IPS DF 6.9 (cell line): ENCODE measurements at regions not wholly inside any gene's neighbourhood (a gene's known extent, or its start where the extent isn't known, plus 50 kb on each side); places are given as distances from the start of the nearest gene placed in this dataset.

Experiments
- DNase-seq: peaks from one replicate; pipeline ENCODE4 v3.0.0-alpha.2; 2013; ENCODE audit warnings: low read depth, low spot score
- H3K27ac ChIP-seq: one replicate; pipeline ENCODE4 v1.5.1; 2013; ENCODE audit warnings: low read length, control low read depth
- H3K27me3 ChIP-seq: 2 replicates; pipeline ENCODE4 v1.6.1; 2013; ENCODE audit warnings: mild to moderate bottlenecking, low read length; ENCODE audit not compliant: control insufficient read depth, insufficient read depth
- H3K36me3 ChIP-seq: 2 replicates; pipeline ENCODE4 v1.6.1; 2013; ENCODE audit warnings: low read length; ENCODE audit not compliant: control insufficient read depth, insufficient read depth
- H3K4me1 ChIP-seq: 2 replicates; pipeline ENCODE4 v1.6.1; 2013; ENCODE audit warnings: low read length; ENCODE audit not compliant: control insufficient read depth, insufficient read depth
- H3K4me3 ChIP-seq: 2 replicates; pipeline ENCODE4 v1.5.1; 2013; ENCODE audit warnings: mild to moderate bottlenecking, low read length
- H3K9me3 ChIP-seq: 2 replicates; pipeline ENCODE4 v1.6.1; 2013; ENCODE audit warnings: low read length, inconsistent platforms; ENCODE audit not compliant: control insufficient read depth, insufficient read depth
- WGBS: extraction: QIAGEN DNeasy Blood & Tissue Kit; methylation state at CpG from one replicate; pipeline ENCODE4 v1.1.7; 2013; ENCODE audit warnings: mixed read lengths, missing lambda C conversion rate; ENCODE audit not compliant: insufficient read length, insufficient coverage; 5-methylcytosine and 5-hydroxymethylcytosine counted together

GRCh38 chr1:9449976-9450696, 89.1 kb upstream of the SLC25A33 start:
- Histone ChIP-seq H3K9me3 (no peaks in the 10 kb centered on the region), H3K4me1 (no peaks in the 10 kb centered on the region), H3K4me3 (no peak overlapping the region), H3K27ac (no peak overlapping the region), H3K36me3 (no peaks in the 10 kb centered on the region), H3K27me3 (no peaks in the 10 kb centered on the region)
- no CpG with 5 or more reads among the region's 12 CpGs for WGBS
- no peak for DNase-seq

- no peak for DNase-seq
- no CpG with 5 or more reads among the region's 8 CpGs for WGBS
- Histone ChIP-seq H3K36me3 (no peaks in the 10 kb centered on the region), H3K27ac (no peak overlapping the region), H3K27me3 (no peaks in the 10 kb centered on the region), H3K4me1 (no peaks in the 10 kb centered on the region), H3K9me3 (no peaks in the 10 kb centered on the region), H3K4me3 (no peak overlapping the region)
Measured at GRCh38 chr1:9451081-9451480, 88.2 kb upstream of the SLC25A33 start.

- Histone ChIP-seq H3K27me3 (no peaks in the 10 kb centered on the region), H3K27ac (no peak overlapping the region), H3K4me3 (no peak overlapping the region), H3K36me3 (no peaks in the 10 kb centered on the region), H3K4me1 (no peaks in the 10 kb centered on the region), H3K9me3 (no peaks in the 10 kb centered on the region)
- WGBS, result no CpG with 5 or more reads among the region's 6 CpGs
- DNase-seq, result no peak
Measured at GRCh38 chr1:9452516-9453140, 86.6 kb upstream of the SLC25A33 start.

GRCh38 chr1:9453375-9453774, 85.9 kb upstream of the SLC25A33 start:
- no peaks in the 10 kb centered on the region for H3K9me3 ChIP-seq
- no peak for DNase-seq
- no peak overlapping the region for H3K4me3 ChIP-seq
- no CpG with 5 or more reads among the region's 13 CpGs for WGBS
- no peaks in the 10 kb centered on the region for H3K27me3 ChIP-seq
- no peaks in the 10 kb centered on the region for H3K36me3 ChIP-seq
- H3K4me1 ChIP-seq, result no peaks in the 10 kb centered on the region
- no peak overlapping the region for H3K27ac ChIP-seq

GRCh38 chr1:9453779-9454418, 85.4 kb upstream of the SLC25A33 start:
- Histone ChIP-seq H3K27me3 (no peaks in the 10 kb centered on the region), H3K27ac (no peak overlapping the region), H3K9me3 (no peaks in the 10 kb centered on the region), H3K4me1 (no peaks in the 10 kb centered on the region), H3K4me3 (no peak overlapping the region), H3K36me3 (no peaks in the 10 kb centered on the region)
- WGBS, result no CpG with 5 or more reads among the region's 13 CpGs
- no peak for DNase-seq

- Histone ChIP-seq H3K4me3 (no peak overlapping the region), H3K27me3 (no peaks in the 10 kb centered on the region), H3K27ac (no peak overlapping the region), H3K4me1 (no peaks in the 10 kb centered on the region), H3K36me3 (no peaks in the 10 kb centered on the region), H3K9me3 (no peaks in the 10 kb centered on the region)
- WGBS, result no CpG with 5 or more reads among the region's 13 CpGs
- no peak for DNase-seq
Measured at GRCh38 chr1:9454494-9455066, 84.7 kb upstream of the SLC25A33 start.

- H3K4me1 ChIP-seq, result no peaks in the 10 kb centered on the region
- H3K27me3 ChIP-seq, result no peaks in the 10 kb centered on the region
- H3K4me3 ChIP-seq, result no peak overlapping the region
- DNase-seq, result peak; percentile 87
- no peaks in the 10 kb centered on the region for H3K9me3 ChIP-seq
- no CpG with 5 or more reads among the region's 22 CpGs for WGBS
- no peaks in the 10 kb centered on the region for H3K36me3 ChIP-seq
- no peak overlapping the region for H3K27ac ChIP-seq
Measured at GRCh38 chr1:9455487-9456234, 83.6 kb upstream of the SLC25A33 start.

- no CpG with 5 or more reads among the region's 4 CpGs for WGBS
- H3K27me3 ChIP-seq, result no peaks in the 10 kb centered on the region
- no peaks in the 10 kb centered on the region for H3K36me3 ChIP-seq
- H3K4me3 ChIP-seq, result no peak overlapping the region
- H3K4me1 ChIP-seq, result no peaks in the 10 kb centered on the region
- H3K27ac ChIP-seq, result no peak overlapping the region
- no peak for DNase-seq
- no peaks in the 10 kb centered on the region for H3K9me3 ChIP-seq
Measured at GRCh38 chr1:9456833-9457232, 82.4 kb upstream of the SLC25A33 start.

- Histone ChIP-seq H3K4me1 (no peaks in the 10 kb centered on the region), H3K9me3 (no peaks in the 10 kb centered on the region), H3K27ac (no peak overlapping the region), H3K36me3 (no peaks in the 10 kb centered on the region), H3K27me3 (no peaks in the 10 kb centered on the region), H3K4me3 (no peak overlapping the region)
- no CpG with 5 or more reads among the region's 10 CpGs for WGBS
- no peak for DNase-seq
Measured at GRCh38 chr1:9459816-9460407, 79.4 kb upstream of the SLC25A33 start.

GRCh38 chr1:9465640-9466039, 73.6 kb upstream of the SLC25A33 start:
- Histone ChIP-seq H3K4me1 (no peaks in the 10 kb centered on the region), H3K4me3 (no peak overlapping the region), H3K27me3 (no peaks in the 10 kb centered on the region), H3K9me3 (no peaks in the 10 kb centered on the region), H3K36me3 (no peaks in the 10 kb centered on the region), H3K27ac (no peak overlapping the region)
- no CpG with 5 or more reads among the region's 9 CpGs for WGBS
- no peak for DNase-seq
